Endothelial cell of umbilical vein (primary cell): ENCODE measurements at regions not wholly inside any gene's neighbourhood (a gene's known extent, or its start where the extent isn't known, plus 50 kb on each side); places are given as distances from the start of the nearest gene placed in this dataset.

Experiments used
- BruUV-seq: library from RNA; stranded (reverse); fragments of 400-500 nt; replicated peaks from 2 replicates; lab custom pipeline; 2021; lab: Mats Ljungman, UMichigan
- CTCF ChIA-PET: fragments of 300-600, 350-600 bp; sonication (Branson Sonifier 250); formaldehyde crosslinking; loops from one replicate; lab custom pipeline; 2021; ENCODE audit warnings: antibody characterized with exemption, inconsistent platforms; lab: Charles Lee
- POLR2A ChIA-PET: fragments of 300-600, 350-600 bp; sonication (Branson Sonifier 250); formaldehyde crosslinking; loops from one replicate; lab custom pipeline; 2021; ENCODE audit warnings: antibody characterized with exemption, inconsistent platforms; lab: Charles Lee
- DNase-seq: peaks from one replicate; pipeline ENCODE4 v3.0.0-alpha.2; 2011; ENCODE audit warnings: low read depth, low spot score
- FAIRE-seq: peaks from 2 replicates; lab custom pipeline; 2011; peaks lifted over from hg19 to GRCh38; lab: Jason Lieb, UNC
- H2AFZ ChIP-seq: 2 replicates; pipeline ENCODE4 v1.6.0; 2012; ENCODE audit warnings: low read depth, low read length, control low read depth, inconsistent platforms
- H3K27ac ChIP-seq: 2 replicates; pipeline ENCODE4 v1.5.1; 2011; ENCODE audit warnings: low read depth, mild to moderate bottlenecking, control low read depth, low read length, moderate library complexity; ENCODE audit not compliant: insufficient read depth
- H3K27me3 ChIP-seq, 2 experiments: 2 replicates each; pipeline versions ENCODE4 v1.6.0 to v1.6.1; 2011; ENCODE audit warnings: low read length in 2 of 2, mixed read lengths in 1 of 2; ENCODE audit not compliant: control insufficient read depth in 2 of 2, insufficient read depth in 2 of 2
- H3K36me3 ChIP-seq, 2 experiments: 2 replicates in 1 of 2; 3 replicates in 1 of 2; pipeline ENCODE4 v1.5.1; 2011; ENCODE audit warnings: low read length in 2 of 2, mild to moderate bottlenecking in 1 of 2, moderate library complexity in 1 of 2; ENCODE audit not compliant: control insufficient read depth in 2 of 2, insufficient read depth in 2 of 2; ENCODE audit errors: extremely low read depth in 1 of 2
- H3K4me1 ChIP-seq: 3 replicates; pipeline ENCODE4 v1.5.1; 2011; ENCODE audit warnings: mild to moderate bottlenecking, low read length; ENCODE audit not compliant: control insufficient read depth, insufficient read depth; ENCODE audit errors: extremely low read depth
- H3K4me2 ChIP-seq: 2 replicates; pipeline ENCODE4 v1.6.1; 2011; ENCODE audit warnings: low read length, control low read depth, mixed read lengths; ENCODE audit not compliant: insufficient read depth
- H3K4me3 ChIP-seq, 3 experiments: fragments of 200-600 bp in 1 of 3; sonication (generic), shearing (Covaris generic) in 1 of 3; replicated peaks in 1 of 3; 2 replicates each; pipeline ENCODE4 v1.5.1; 2011 to 2016; ENCODE audit warnings: control low read depth in 3 of 3, low read length in 3 of 3, mild to moderate bottlenecking in 2 of 3, inconsistent platforms in 1 of 3, low read depth in 1 of 3, moderate library complexity in 1 of 3; ENCODE audit not compliant: insufficient read depth in 1 of 3
- H3K79me2 ChIP-seq: 2 replicates; pipeline ENCODE4 v1.6.0; 2012; ENCODE audit warnings: low read length, inconsistent platforms; ENCODE audit not compliant: control insufficient read depth, insufficient read depth
- H3K9ac ChIP-seq: replicated peaks from 2 replicates; pipeline ENCODE3; 2011; ENCODE audit warnings: low read length, control low read depth; ENCODE audit not compliant: insufficient read depth; ENCODE audit errors: extremely low read depth
- H3K9me1 ChIP-seq: replicated peaks from 3 replicates; pipeline ENCODE4 v1.6.0; 2011; ENCODE audit warnings: mild to moderate bottlenecking, low read length; ENCODE audit not compliant: control insufficient read depth, insufficient read depth; ENCODE audit errors: extremely low read depth
- H3K9me3 ChIP-seq: replicated peaks from 2 replicates; pipeline ENCODE4 v1.5.1; 2012; ENCODE audit warnings: low read length, inconsistent platforms; ENCODE audit not compliant: control insufficient read depth, insufficient read depth
- H4K20me1 ChIP-seq: replicated peaks from 2 replicates; pipeline ENCODE3; 2011; ENCODE audit warnings: mild to moderate bottlenecking, low read length; ENCODE audit not compliant: control insufficient read depth, insufficient read depth; ENCODE audit errors: extremely low read depth
- CTCF ChIP-seq, 2 donors: IDR thresholded peaks; 1 replicate in 1 of 2; 2 replicates in 1 of 2; pipeline ENCODE4 v1.5.1; 2011; ENCODE audit warnings: low read length in 2 of 2, mild to moderate bottlenecking in 2 of 2, moderate library complexity in 2 of 2, control low read depth in 1 of 2, inconsistent platforms in 1 of 2, low read depth in 1 of 2; ENCODE audit not compliant: insufficient read depth in 1 of 2; ENCODE audit errors: extremely low read depth in 1 of 2
- EZH2 ChIP-seq: IDR thresholded peaks from 2 replicates; pipeline ENCODE4 v1.6.1; 2012; ENCODE audit warnings: borderline replicate concordance, low read depth, mild to moderate bottlenecking, moderate library complexity, low read length, inconsistent platforms; ENCODE audit not compliant: severe bottlenecking
- FOS ChIP-seq: IDR thresholded peaks from 2 replicates; pipeline ENCODE4 v1.6.1; 2011; ENCODE audit warnings: mild to moderate bottlenecking, low read length, moderate library complexity, borderline replicate concordance; ENCODE audit not compliant: insufficient read depth
- GATA2 ChIP-seq: IDR thresholded peaks from 2 replicates; pipeline ENCODE4 v1.7.0; 2011; ENCODE audit warnings: low read depth, mild to moderate bottlenecking, moderate library complexity, mixed read lengths, low read length; ENCODE audit not compliant: insufficient read length, insufficient read depth
- JUN ChIP-seq: IDR thresholded peaks from 2 replicates; pipeline ENCODE4 v1.6.1; 2011; ENCODE audit warnings: borderline replicate concordance, low read depth; ENCODE audit not compliant: insufficient read length, insufficient read depth
- MAX ChIP-seq: IDR thresholded peaks from 2 replicates; pipeline ENCODE4 v1.6.1; 2011; ENCODE audit not compliant: insufficient read depth, insufficient read length
- MYC ChIP-seq: IDR thresholded peaks from one replicate; pipeline ENCODE4 v1.6.1; 2011; ENCODE audit warnings: mild to moderate bottlenecking, low read depth, low read length
- POLR2A ChIP-seq: IDR thresholded peaks from 2 replicates; pipeline ENCODE4 v1.6.1; 2012; ENCODE audit warnings: low read depth, mild to moderate bottlenecking, control low read depth, low read length
- POLR2AphosphoS5 ChIP-seq: IDR thresholded peaks from 2 replicates; pipeline ENCODE4 v1.6.1; 2012; ENCODE audit warnings: low read depth, mild to moderate bottlenecking, control low read depth, low read length, moderate library complexity; ENCODE audit not compliant: insufficient read depth
- dilution Hi-C: fragments of 300-500 bp; cut with MboI; formaldehyde crosslinking; loops from one replicate; pipeline ENCODE4 v1.15.0; 2019; ENCODE audit warnings: low sequenced_read_pairs; ENCODE audit not compliant: extremely low pct_ligation_motif_present
- intact Hi-C: fragments of 100-400 bp; cut with micrococcal nuclease; formaldehyde crosslinking; loops from one replicate; pipeline ENCODE4 v1.10.0; 2022

GRCh38 chr2:223523551-223524001 is 78.6 kb downstream of the SCG2 start:
- H3K4me3 ChIP-seq = no peak overlapping the region
- no peak for TF ChIP-seq POLR2A
- TF ChIP-seq JUN = no peak
- TF ChIP-seq POLR2AphosphoS5 = no peak
- TF ChIP-seq FOS = no peak
- no peak for TF ChIP-seq CTCF (IDR thresholded peaks at IDR 0.05; ENCODE audit: extremely low read depth in 1 of 2, insufficient read depth in 1 of 2, low read depth in 1 of 2, low read length in 2 of 2)
- no peak for TF ChIP-seq EZH2
- no peak for TF ChIP-seq MAX
- no peak for TF ChIP-seq MYC
- no peak for TF ChIP-seq GATA2
- DNase-seq = no peak
- FAIRE-seq = no peak
- no peaks in the 10 kb centered on the region for H3K36me3 ChIP-seq
- H4K20me1 ChIP-seq = no peaks in the 10 kb centered on the region
- POLR2A ChIA-PET = no interaction called here
- H3K27ac ChIP-seq = no peak overlapping the region
- no peaks in the 10 kb centered on the region for H3K9me1 ChIP-seq
- no peak overlapping the region for H3K9ac ChIP-seq
- H3K4me2 ChIP-seq = no peak overlapping the region
- no TSS peak for BruUV-seq
- H3K79me2 ChIP-seq = no peaks in the 10 kb centered on the region
- no peaks in the 10 kb centered on the region for H3K4me1 ChIP-seq
- dilution Hi-C loops = no loop called here
- no peaks in the 10 kb centered on the region for H3K27me3 ChIP-seq
- no peak overlapping the region for H2AFZ ChIP-seq
- CTCF ChIA-PET = no interaction called here
- intact Hi-C loops = no loop called here
- no peaks in the 10 kb centered on the region for H3K9me3 ChIP-seq
